PC-3 (cell line): ENCODE measurements at regions not wholly inside any gene's neighbourhood (a gene's known extent, or its start where the extent isn't known, plus 50 kb on each side); places are given as distances from the start of the nearest gene placed in this dataset.

ENCODE experiments used
- ATAC-seq: fragments of 200-7000 bp; cut with Tn5 transposase; 2 replicates; pipeline ENCODE4 v1.9.1; 2020; ENCODE audit warnings: mild to moderate bottlenecking, moderate library complexity
- BruUV-seq: library from RNA; stranded (reverse); fragments of 400-500 nt; replicated peaks from 2 replicates; lab custom pipeline; 2021; lab: Mats Ljungman, UMichigan
- CTCF ChIA-PET: fragments of 300-600 bp; sonication (Branson Sonifier 250); formaldehyde crosslinking; loops from one replicate; lab custom pipeline; 2022; ENCODE audit warnings: antibody characterized with exemption; lab: Charles Lee
- POLR2A ChIA-PET: fragments of 300-600 bp; sonication (Branson Sonifier 250); formaldehyde crosslinking; loops from one replicate; lab custom pipeline; 2022; ENCODE audit warnings: antibody characterized with exemption; ENCODE audit not compliant: unreplicated experiment; lab: Charles Lee
- DNase-seq: peaks from one replicate; pipeline ENCODE4 v3.0.0-alpha.2; 2015
- H2AFZ ChIP-seq: fragments of 300-600 bp; sonication (generic); 2 replicates; pipeline ENCODE4 v1.6.0; 2016; ENCODE audit warnings: antibody characterized with exemption, low read length
- H3F3A ChIP-seq: fragments of 300-600 bp; sonication (generic); one replicate; pipeline ENCODE4 v1.6.0; 2017; ENCODE audit warnings: antibody characterized with exemption, low read length, control low read depth, mild to moderate bottlenecking; ENCODE audit not compliant: unreplicated experiment
- H3K27ac ChIP-seq: fragments of 300-600 bp; sonication (generic); 2 replicates; pipeline ENCODE4 v1.5.1; 2016; ENCODE audit warnings: mild to moderate bottlenecking, low read length
- H3K27me3 ChIP-seq: fragments of 300-600 bp; sonication (generic); 2 replicates; pipeline ENCODE4 v1.6.1; 2016; ENCODE audit warnings: low read length, mixed read lengths
- H3K36me3 ChIP-seq: fragments of 300-600 bp; sonication (generic); 2 replicates; pipeline ENCODE4 v1.6.1; 2016; ENCODE audit warnings: low read depth, mixed run types, low read length, mixed read lengths
- H3K4me1 ChIP-seq: fragments of 300-600 bp; sonication (generic); 2 replicates; pipeline ENCODE4 v1.5.1; 2016; ENCODE audit warnings: low read length; ENCODE audit not compliant: insufficient read depth
- H3K4me2 ChIP-seq: fragments of 300-600 bp; sonication (generic); 2 replicates; pipeline ENCODE4 v1.6.0; 2016; ENCODE audit warnings: low read length
- H3K4me3 ChIP-seq: fragments of 300-600 bp; sonication (generic); 2 replicates; pipeline ENCODE4 v1.5.1; 2016; ENCODE audit warnings: mild to moderate bottlenecking, low read length, mixed read lengths
- H3K79me2 ChIP-seq: fragments of 300-600 bp; sonication (generic); 2 replicates; pipeline ENCODE4 v1.6.1; 2017; ENCODE audit warnings: low read length, mixed read lengths
- H3K9ac ChIP-seq: fragments of 300-600 bp; sonication (generic); 2 replicates; pipeline ENCODE4 v1.6.0; 2016; ENCODE audit warnings: mild to moderate bottlenecking, low read length
- H3K9me2 ChIP-seq: fragments of 300-600 bp; sonication (generic); replicated peaks from 2 replicates; pipeline ENCODE4 v1.6.1; 2016; ENCODE audit warnings: mixed run types, low read length, mixed read lengths
- H3K9me3 ChIP-seq: fragments of 300-600 bp; sonication (generic); 2 replicates; pipeline ENCODE4 v1.6.1; 2016; ENCODE audit warnings: low read length, mixed read lengths
- H4K20me1 ChIP-seq: fragments of 300-600 bp; sonication (generic); 2 replicates; pipeline ENCODE4 v1.6.1; 2016; ENCODE audit warnings: low read length, mixed read lengths
- CTCF ChIP-seq: fragments of 300-600 bp; sonication (generic); conservative IDR thresholded peaks from 2 replicates; pipeline ENCODE4 v1.5.1; 2017; ENCODE audit warnings: antibody characterized with exemption, low read depth, mild to moderate bottlenecking, low read length
- EZH2 ChIP-seq: fragments of 300-600 bp; sonication (generic); IDR thresholded peaks from one replicate; pipeline ENCODE4 v1.6.1; 2017; ENCODE audit warnings: antibody characterized with exemption, mild to moderate bottlenecking, low read length; ENCODE audit not compliant: unreplicated experiment
- EZH2phosphoT487 ChIP-seq: fragments of 300-600 bp; sonication (generic); IDR thresholded peaks from 2 replicates; pipeline ENCODE4 v1.6.1; 2018; ENCODE audit warnings: mild to moderate bottlenecking, antibody characterized with exemption, low read length, borderline replicate concordance
- intact Hi-C: fragments of 100-400 bp; cut with micrococcal nuclease; formaldehyde crosslinking; loops from 2 replicates; pipeline ENCODE4 v1.9.0; 2023

DNA sequence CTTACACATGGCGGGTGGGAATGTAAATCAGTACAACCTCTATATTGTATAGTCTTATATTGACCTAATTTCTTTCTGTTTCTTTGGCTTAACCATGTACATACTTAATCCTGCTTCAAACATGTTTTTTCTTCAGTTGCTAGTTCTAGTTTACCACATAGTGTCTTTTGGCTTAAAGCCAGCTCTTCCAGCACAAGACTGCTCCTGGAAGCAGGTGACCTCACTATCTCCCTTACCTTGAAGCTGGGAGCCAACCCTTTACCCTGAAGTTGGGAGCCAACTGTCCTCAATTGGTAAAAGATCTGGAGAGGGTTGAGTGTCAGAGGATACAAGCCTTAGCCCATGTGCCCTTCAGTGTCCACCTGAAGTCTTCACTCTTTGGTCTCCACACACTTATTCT is 162.7 kb downstream of the AASDH start:
- Histone ChIP-seq H3K4me3 (no peak overlapping the region), H3K9me3 (no peaks in the 10 kb centered on the region), H3K4me2 (no peak overlapping the region), H3K36me3 (no peaks in the 10 kb centered on the region), H2AFZ (no peak overlapping the region), H3K27me3 (peaks cover 24% of the 10 kb centered on the region), H4K20me1 (no peaks in the 10 kb centered on the region), H3K9ac (no peak overlapping the region), H3K4me1 (no peaks in the 10 kb centered on the region), H3K9me2 (no peaks in the 10 kb centered on the region), H3K79me2 (no peaks in the 10 kb centered on the region), H3K27ac (no peak overlapping the region), H3F3A (no peaks in the 10 kb centered on the region)
- no TSS peak for BruUV-seq
- CTCF ChIA-PET: no interaction called here
- TF ChIP-seq EZH2phosphoT487: no peak
- TF ChIP-seq EZH2: no peak
- no peak for TF ChIP-seq CTCF
- POLR2A ChIA-PET: no interaction called here
- intact Hi-C loops: no loop called here
- ATAC-seq (no peak), DNase-seq (no peak)

DNA sequence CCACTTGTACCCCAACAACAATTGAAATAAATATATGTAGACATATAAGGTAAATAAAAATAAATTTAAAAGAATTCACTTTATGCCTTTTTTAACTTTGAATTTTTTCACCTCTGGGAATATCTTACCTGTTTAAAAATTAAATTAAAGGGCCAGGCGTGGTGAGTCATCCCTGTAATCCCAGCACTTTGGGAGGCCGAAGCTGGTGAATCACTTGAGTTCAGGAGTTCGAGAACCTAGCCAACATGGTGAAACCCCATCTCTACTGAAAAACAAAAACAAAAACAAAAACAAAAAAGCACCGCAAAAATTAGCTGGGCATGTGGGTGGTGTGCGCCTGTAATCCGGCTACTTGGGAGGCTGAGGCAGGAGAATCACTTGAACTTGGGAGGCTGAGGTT is 164.8 kb downstream of the AASDH start:
- Histone ChIP-seq H3F3A (no peaks in the 10 kb centered on the region), H3K4me1 (no peaks in the 10 kb centered on the region), H3K27me3 (peaks cover 23% of the 10 kb centered on the region), H3K27ac (no peak overlapping the region), H3K4me3 (no peak overlapping the region), H3K79me2 (no peaks in the 10 kb centered on the region), H3K4me2 (no peak overlapping the region), H3K9me2 (no peaks in the 10 kb centered on the region), H4K20me1 (no peaks in the 10 kb centered on the region), H3K9me3 (no peaks in the 10 kb centered on the region), H2AFZ (no peak overlapping the region), H3K36me3 (no peaks in the 10 kb centered on the region), H3K9ac (no peak overlapping the region)
- ChIA-PET POLR2A (no interaction called here), CTCF (no interaction called here)
- no peak for ATAC-seq
- BruUV-seq: no TSS peak
- DNase-seq: peak; percentile 29
- TF ChIP-seq EZH2 (no peak), EZH2phosphoT487 (no peak), CTCF (no peak)
- intact Hi-C loops: no loop called here

DNA sequence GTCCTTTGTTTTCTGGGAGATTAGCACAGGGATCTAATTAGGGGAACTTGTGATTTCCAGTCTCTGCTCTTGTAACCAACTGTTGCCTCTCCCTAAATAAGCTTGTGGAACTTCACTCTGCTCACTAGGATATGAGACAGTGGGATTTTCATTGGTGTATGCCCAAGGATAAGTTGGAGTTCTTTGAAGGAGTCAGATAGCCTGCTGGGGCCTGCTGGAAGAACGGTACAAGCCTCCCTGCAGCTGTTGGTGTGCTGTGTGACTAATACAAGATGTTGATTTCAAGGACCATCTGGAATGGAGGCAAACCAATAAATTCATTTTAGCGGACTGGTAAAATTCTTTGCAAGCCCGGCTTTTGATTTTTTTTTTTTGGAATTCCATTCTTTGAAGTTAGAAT is 167.0 kb downstream of the AASDH start:
- H3K4me1 ChIP-seq: peaks cover 9% of the 10 kb centered on the region
- H3F3A ChIP-seq: no peaks in the 10 kb centered on the region
- H3K9me2 ChIP-seq: no peaks in the 10 kb centered on the region
- DNase-seq (no peak), ATAC-seq (no peak)
- ChIA-PET POLR2A (no interaction called here), CTCF (no interaction called here)
- no peak overlapping the region for H3K9ac ChIP-seq
- no peak overlapping the region for H2AFZ ChIP-seq
- TF ChIP-seq CTCF: no peak
- no peak for TF ChIP-seq EZH2
- no peak for TF ChIP-seq EZH2phosphoT487
- H3K79me2 ChIP-seq: no peaks in the 10 kb centered on the region
- no TSS peak for BruUV-seq
- H3K4me2 ChIP-seq: no peak overlapping the region
- H3K9me3 ChIP-seq: no peaks in the 10 kb centered on the region
- H3K36me3 ChIP-seq: no peaks in the 10 kb centered on the region
- no peaks in the 10 kb centered on the region for H4K20me1 ChIP-seq
- no peak overlapping the region for H3K27ac ChIP-seq
- intact Hi-C loops: no loop called here
- H3K4me3 ChIP-seq: no peak overlapping the region
- H3K27me3 ChIP-seq: peaks cover 18% of the 10 kb centered on the region
